ENCODE measurements at regions not wholly inside any gene's neighbourhood (a gene's known extent, or its start where the extent isn't known, plus 50 kb on each side); places are given as distances from the start of the nearest gene placed in this dataset.

DNA sequence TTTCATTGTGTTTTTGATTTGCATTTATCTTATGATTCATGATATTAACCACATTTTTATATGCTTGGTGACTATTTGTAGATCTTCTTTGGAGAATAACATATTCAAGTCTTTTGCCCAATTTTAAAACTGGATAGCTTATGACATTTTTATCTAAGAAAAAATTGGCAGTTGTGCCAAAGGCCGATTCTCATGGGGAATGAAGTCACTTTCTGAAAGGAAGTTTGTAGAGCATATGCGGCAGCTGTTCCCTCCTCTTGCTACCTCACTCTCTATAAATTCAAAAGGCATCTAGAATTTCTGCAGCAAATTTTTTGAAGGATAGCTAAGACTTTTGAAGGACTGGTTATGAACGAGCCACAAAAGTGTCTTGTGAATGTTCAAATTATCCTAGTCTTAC lies 2353.5 kb downstream of the ARAP2 start:
- Histone ChIP-seq H3F3A (ENCODE audit: insufficient read depth) (no peaks in the 10 kb centered on the region), H3K27ac (no peak overlapping the region), H4K20me1 (ENCODE audit: insufficient read depth) (no peaks in the 10 kb centered on the region), H3K4me3 (no peak overlapping the region), H3K9ac (no peak overlapping the region), H3K4me2 (ENCODE audit: unreplicated experiment) (no peak overlapping the region), H3K4me1 (ENCODE audit: insufficient read depth) (no peaks in the 10 kb centered on the region), H3K36me3 (ENCODE audit: low read depth) (no peaks in the 10 kb centered on the region), H3K27me3 (replicated peaks; ENCODE audit: insufficient read depth) (no peaks in the 10 kb centered on the region), H3K9me3 (ENCODE audit: low read depth) (no peaks in the 10 kb centered on the region), H3K79me2 (ENCODE audit: insufficient read depth) (no peaks in the 10 kb centered on the region), H3K9me2 (ENCODE audit: insufficient read depth) (no peaks in the 10 kb centered on the region), H2AFZ (no peak overlapping the region)
- 19 to 35% methylated on average over 3 of the region's 3 CpGs for WGBS, 2 experiments (ENCODE audit: low coverage in 1 of 2, low lambda C conversion rate in 2 of 2, missing lambda C conversion rate in 2 of 2)
- no peak for TF ChIP-seq EZH2phosphoT487 (IDR thresholded peaks at IDR 0.05; ENCODE audit: insufficient read depth, low read depth)
- no peak for TF ChIP-seq EZH2 (IDR thresholded peaks at IDR 0.05; ENCODE audit: insufficient read depth, poor library complexity, severe bottlenecking)
- peak; percentile 5 for DNase-seq
- in situ Hi-C loops (cut with MboI), result no loop called here

DNA sequence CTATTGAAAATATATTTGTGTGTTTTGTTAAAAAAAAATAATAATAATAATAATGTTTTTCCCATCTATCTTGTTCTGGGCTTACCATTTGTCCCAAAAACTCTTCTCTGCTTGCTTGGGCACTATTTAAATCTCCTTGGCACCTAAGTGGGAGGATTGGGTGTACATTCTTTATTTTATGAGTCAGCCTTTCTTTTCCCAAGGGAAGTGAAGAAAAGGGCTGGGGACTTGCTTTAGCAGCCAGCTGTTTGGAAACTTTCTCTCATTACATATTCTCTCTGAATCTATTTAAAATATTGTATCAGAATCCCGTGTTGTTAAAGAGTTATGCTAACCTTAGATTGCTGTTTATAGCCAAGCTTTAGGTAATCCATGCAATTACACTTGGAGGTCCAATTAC lies 2332.4 kb downstream of the ARAP2 start:
- H3K27me3 ChIP-seq (replicated peaks; ENCODE audit: insufficient read depth), result no peaks in the 10 kb centered on the region
- H4K20me1 ChIP-seq (ENCODE audit: insufficient read depth), result no peaks in the 10 kb centered on the region
- H3K79me2 ChIP-seq (ENCODE audit: insufficient read depth), result no peaks in the 10 kb centered on the region
- H3K4me1 ChIP-seq (ENCODE audit: insufficient read depth), result no peaks in the 10 kb centered on the region
- DNase-seq, result no peak
- no peak overlapping the region for H3K4me3 ChIP-seq
- no peak overlapping the region for H3K4me2 ChIP-seq (ENCODE audit: unreplicated experiment)
- H3K9me2 ChIP-seq (ENCODE audit: insufficient read depth), result no peaks in the 10 kb centered on the region
- 25 to 43% methylated on average over 1 of the region's 1 CpG for WGBS, 2 experiments (ENCODE audit: low coverage in 1 of 2, low lambda C conversion rate in 2 of 2, missing lambda C conversion rate in 2 of 2)
- H3K9ac ChIP-seq, result no peak overlapping the region
- in situ Hi-C loops (cut with MboI), result no loop called here
- H3K27ac ChIP-seq, result no peak overlapping the region
- H2AFZ ChIP-seq, result no peak overlapping the region
- H3K36me3 ChIP-seq (ENCODE audit: low read depth), result no peaks in the 10 kb centered on the region; the same call in 1 of the 2 replicates
- TF ChIP-seq EZH2 (IDR thresholded peaks at IDR 0.05; ENCODE audit: insufficient read depth, poor library complexity, severe bottlenecking) (no peak), EZH2phosphoT487 (IDR thresholded peaks at IDR 0.05; ENCODE audit: insufficient read depth, low read depth) (no peak)
- peaks cover 14% of the 10 kb centered on the region for H3K9me3 ChIP-seq (ENCODE audit: low read depth)
- H3F3A ChIP-seq (ENCODE audit: insufficient read depth), result no peaks in the 10 kb centered on the region

DNA sequence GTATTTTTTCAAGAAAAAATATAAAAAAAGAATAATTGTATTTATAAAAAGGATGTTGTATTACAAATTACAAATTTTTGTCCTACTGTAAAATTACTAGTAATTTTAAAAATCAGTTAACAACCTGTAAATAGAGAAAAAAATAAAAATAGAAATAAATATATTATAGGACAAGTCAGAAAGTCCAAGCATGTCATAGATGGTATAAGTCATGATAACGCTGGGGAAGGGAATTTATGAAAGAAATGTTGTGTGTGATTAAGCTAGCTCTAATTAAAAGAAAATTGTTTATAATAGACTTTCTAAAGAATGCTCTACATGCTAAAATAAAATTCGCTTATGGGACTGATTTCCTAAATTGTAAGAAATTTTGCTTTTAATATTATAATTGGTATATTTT lies 2329.9 kb downstream of the ARAP2 start:
- H3K4me1 ChIP-seq (ENCODE audit: insufficient read depth), result no peaks in the 10 kb centered on the region
- 65 to 67% methylated on average over 2 of the region's 2 CpGs for WGBS, 2 experiments (ENCODE audit: low coverage in 1 of 2, low lambda C conversion rate in 2 of 2, missing lambda C conversion rate in 2 of 2)
- no peak for TF ChIP-seq EZH2phosphoT487 (IDR thresholded peaks at IDR 0.05; ENCODE audit: insufficient read depth, low read depth)

DNA sequence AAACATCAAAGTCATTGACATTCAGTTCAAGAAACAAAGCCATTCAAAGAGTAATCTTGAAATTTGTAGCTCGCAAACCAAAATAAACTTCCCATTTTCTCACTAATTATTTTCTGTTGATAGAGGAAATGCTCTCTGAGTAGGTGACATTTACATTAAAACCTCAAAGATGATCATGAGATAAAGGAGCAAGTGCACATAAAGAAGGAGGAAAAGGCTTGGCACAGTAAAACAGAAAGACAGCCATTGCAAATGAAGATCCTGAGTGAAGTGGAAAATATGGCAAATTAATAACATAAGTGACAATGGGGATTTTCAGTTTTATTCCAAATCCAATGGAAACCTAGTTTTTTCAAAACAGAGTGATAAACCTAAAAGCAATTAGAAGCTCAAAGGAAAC lies 2320.8 kb downstream of the ARAP2 start:
- in situ Hi-C loops (cut with MboI), result no loop called here
- Histone ChIP-seq H3K27ac (no peak overlapping the region), H3K9me2 (ENCODE audit: insufficient read depth) (no peaks in the 10 kb centered on the region), H3K4me2 (ENCODE audit: unreplicated experiment) (no peak overlapping the region), H3K9me3 (ENCODE audit: low read depth) (no peaks in the 10 kb centered on the region), H3K79me2 (ENCODE audit: insufficient read depth) (no peaks in the 10 kb centered on the region), H4K20me1 (ENCODE audit: insufficient read depth) (no peaks in the 10 kb centered on the region), H3K36me3 (ENCODE audit: low read depth) (no peaks in the 10 kb centered on the region), H2AFZ (no peak overlapping the region), H3K9ac (no peak overlapping the region), H3K4me1 (ENCODE audit: insufficient read depth) (peaks cover 13% of the 10 kb centered on the region), H3K27me3 (replicated peaks; ENCODE audit: insufficient read depth) (no peaks in the 10 kb centered on the region), H3F3A (ENCODE audit: insufficient read depth) (0 out of 2 replicates have a peak, but pooled peaks cover 6% of the 10 kb centered on the region), H3K4me3 (no peak overlapping the region)
- WGBS, 2 experiments (ENCODE audit: low coverage in 1 of 2, low lambda C conversion rate in 2 of 2, missing lambda C conversion rate in 2 of 2), result 98 to 100% methylated on average over 1 of the region's 1 CpG
- TF ChIP-seq EZH2phosphoT487 (IDR thresholded peaks at IDR 0.05; ENCODE audit: insufficient read depth, low read depth), result no peak
- no peak for TF ChIP-seq EZH2 (IDR thresholded peaks at IDR 0.05; ENCODE audit: insufficient read depth, poor library complexity, severe bottlenecking)
- no peak for DNase-seq

More for the DNA sequence above, 2329.9 kb downstream of the ARAP2 start:
- no peak overlapping the region for H3K9ac ChIP-seq
- H3K9me3 ChIP-seq (ENCODE audit: low read depth), result peaks cover 14% of the 10 kb centered on the region
- no peaks in the 10 kb centered on the region; the same call in 1 of the 2 replicates for H3K36me3 ChIP-seq (ENCODE audit: low read depth)
- no peak overlapping the region for H2AFZ ChIP-seq
- H3K4me2 ChIP-seq (ENCODE audit: unreplicated experiment), result no peak overlapping the region
- H3K4me3 ChIP-seq, result no peak overlapping the region
- DNase-seq, result no peak
- H4K20me1 ChIP-seq (ENCODE audit: insufficient read depth), result no peaks in the 10 kb centered on the region
- H3K9me2 ChIP-seq (ENCODE audit: insufficient read depth), result no peaks in the 10 kb centered on the region
- no peaks in the 10 kb centered on the region for H3K27me3 ChIP-seq (replicated peaks; ENCODE audit: insufficient read depth)
- no peaks in the 10 kb centered on the region for H3F3A ChIP-seq (ENCODE audit: insufficient read depth)
- no peaks in the 10 kb centered on the region for H3K79me2 ChIP-seq (ENCODE audit: insufficient read depth)
- in situ Hi-C loops (cut with MboI), result no loop called here
- no peak overlapping the region for H3K27ac ChIP-seq

DNA sequence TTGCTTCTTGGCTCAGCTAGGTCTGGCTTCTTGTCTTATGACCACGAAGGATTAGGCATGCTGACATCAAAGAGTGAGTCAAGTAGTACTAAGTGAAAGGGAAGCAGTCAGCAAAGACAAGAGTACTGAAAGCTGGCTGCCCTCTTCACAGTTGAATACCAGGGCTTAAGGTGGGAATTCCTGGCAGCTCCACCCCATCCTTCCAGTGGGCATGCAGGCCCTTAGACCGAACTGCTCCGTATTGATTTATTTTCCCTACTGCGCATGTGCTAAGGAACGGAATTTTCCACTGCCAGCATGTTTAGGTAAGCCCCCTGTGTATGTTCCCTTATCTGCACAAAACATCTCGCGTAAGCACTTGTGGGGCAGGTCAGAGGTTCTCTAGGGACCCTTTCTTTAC lies 2320.1 kb downstream of the ARAP2 start:
- no peak overlapping the region for H3K9ac ChIP-seq

More for the DNA sequence above, 2320.1 kb downstream of the ARAP2 start:
- no peaks in the 10 kb centered on the region for H3K79me2 ChIP-seq (ENCODE audit: insufficient read depth)
- peak overlapping the region; percentile 62 for H2AFZ ChIP-seq
- peak overlapping the region; percentile 48 for H3K4me3 ChIP-seq
- peaks cover 13% of the 10 kb centered on the region for H3K4me1 ChIP-seq (ENCODE audit: insufficient read depth)
- WGBS, 2 experiments (ENCODE audit: low coverage in 1 of 2, low lambda C conversion rate in 2 of 2, missing lambda C conversion rate in 2 of 2), result 38 to 44% methylated on average over 7 of the region's 7 CpGs
- peak; percentile 87 for DNase-seq
- no peaks in the 10 kb centered on the region for H3K27me3 ChIP-seq (replicated peaks; ENCODE audit: insufficient read depth)
- H4K20me1 ChIP-seq (ENCODE audit: insufficient read depth), result no peaks in the 10 kb centered on the region
- TF ChIP-seq EZH2phosphoT487 (IDR thresholded peaks at IDR 0.05; ENCODE audit: insufficient read depth, low read depth) (no peak), EZH2 (IDR thresholded peaks at IDR 0.05; ENCODE audit: insufficient read depth, poor library complexity, severe bottlenecking) (no peak)
- H3K4me2 ChIP-seq (ENCODE audit: unreplicated experiment), result peak overlapping the region; percentile 74
- H3K36me3 ChIP-seq (ENCODE audit: low read depth), result no peaks in the 10 kb centered on the region
- no peaks in the 10 kb centered on the region for H3K9me3 ChIP-seq (ENCODE audit: low read depth)
- H3F3A ChIP-seq (ENCODE audit: insufficient read depth), result 0 out of 2 replicates have a peak, but pooled peaks cover 6% of the 10 kb centered on the region
- 0 out of 2 replicates have a peak overlapping the region, but pooled peaks have one; percentile 6 for H3K27ac ChIP-seq
- no peaks in the 10 kb centered on the region for H3K9me2 ChIP-seq (ENCODE audit: insufficient read depth)
- in situ Hi-C loops (cut with MboI), result no loop called here
